SK-N-SH (cell line): ENCODE measurements at regions not wholly inside any gene's neighbourhood (a gene's known extent, or its start where the extent isn't known, plus 50 kb on each side); places are given as distances from the start of the nearest gene placed in this dataset.

Experiments
- CHD2 ChIP-seq: fragments of 150-350 bp; IDR thresholded peaks from 2 replicates; pipeline ENCODE4 v1.6.1; 2018; ENCODE audit warnings: low read length; ENCODE audit not compliant: partially characterized antibody
- CTCF ChIP-seq: fragments of 200-600 bp; sonication (generic); IDR thresholded peaks from 2 replicates; pipeline ENCODE4 v1.6.1; 2017; ENCODE audit warnings: antibody characterized with exemption, mild to moderate bottlenecking, moderate library complexity
- EP300 ChIP-seq, 2 experiments: IDR thresholded peaks; 2 replicates each; pipeline versions ENCODE4 v1.4.0 to v1.6.1; 2012; ENCODE audit warnings: borderline replicate concordance in 1 of 2, low read depth in 1 of 2, low read length in 1 of 2
- EZH2phosphoT487 ChIP-seq: fragments of 200-600 bp; sonication (generic); IDR thresholded peaks from 2 replicates; pipeline ENCODE4 v1.6.1; 2017; ENCODE audit warnings: low read depth, mixed run types, mild to moderate bottlenecking, antibody characterized with exemption, moderate library complexity, borderline replicate concordance
- POLR2AphosphoS5 ChIP-seq: IDR thresholded peaks from 2 replicates; pipeline ENCODE4 v1.6.1; 2012; ENCODE audit warnings: low read depth, low read length
- TAF1 ChIP-seq: IDR thresholded peaks from 2 replicates; pipeline ENCODE4 v1.6.1; 2012; ENCODE audit warnings: low read depth, mild to moderate bottlenecking, low read length, moderate library complexity, borderline replicate concordance

- no peak for TF ChIP-seq POLR2AphosphoS5
- no peak for TF ChIP-seq CHD2
- TF ChIP-seq CTCF: no peak
- no peak for TF ChIP-seq EP300 (IDR thresholded peaks at IDR 0.05; ENCODE audit: borderline replicate concordance in 1 of 2, low read depth in 1 of 2, low read length in 1 of 2)
- no peak for TF ChIP-seq TAF1
- no peak for TF ChIP-seq EZH2phosphoT487
These were observed 126.7 kb upstream of the OTUD4 start for GRCh38 chr4:145307120-145307519.
